Omental fat pad (tissue), 3 donors: ENCODE measurements at regions not wholly inside any gene's neighbourhood (a gene's known extent, or its start where the extent isn't known, plus 50 kb on each side); places are given as distances from the start of the nearest gene placed in this dataset.

Experiments
- ATAC-seq: fragments of 150-250 bp; one replicate; pipeline ENCODE4 v1.9.1; 2016; ENCODE audit warnings: mild to moderate bottlenecking, moderate library complexity; ENCODE audit not compliant: low FRiP score
- DNase-seq: peaks from one replicate; pipeline ENCODE4 v3.0.0-alpha.2; 2019; ENCODE audit warnings: low spot score
- TF ChIP-seq, protein P1 (sequence below), 3 donors: fragments of 450-650 bp; IDR thresholded peaks; one replicate each; pipeline ENCODE4 v1.5.1; 2016 to 2017; ENCODE audit warnings: antibody characterized with exemption in 3 of 3, mild to moderate bottlenecking in 3 of 3, moderate library complexity in 2 of 3

DNA sequence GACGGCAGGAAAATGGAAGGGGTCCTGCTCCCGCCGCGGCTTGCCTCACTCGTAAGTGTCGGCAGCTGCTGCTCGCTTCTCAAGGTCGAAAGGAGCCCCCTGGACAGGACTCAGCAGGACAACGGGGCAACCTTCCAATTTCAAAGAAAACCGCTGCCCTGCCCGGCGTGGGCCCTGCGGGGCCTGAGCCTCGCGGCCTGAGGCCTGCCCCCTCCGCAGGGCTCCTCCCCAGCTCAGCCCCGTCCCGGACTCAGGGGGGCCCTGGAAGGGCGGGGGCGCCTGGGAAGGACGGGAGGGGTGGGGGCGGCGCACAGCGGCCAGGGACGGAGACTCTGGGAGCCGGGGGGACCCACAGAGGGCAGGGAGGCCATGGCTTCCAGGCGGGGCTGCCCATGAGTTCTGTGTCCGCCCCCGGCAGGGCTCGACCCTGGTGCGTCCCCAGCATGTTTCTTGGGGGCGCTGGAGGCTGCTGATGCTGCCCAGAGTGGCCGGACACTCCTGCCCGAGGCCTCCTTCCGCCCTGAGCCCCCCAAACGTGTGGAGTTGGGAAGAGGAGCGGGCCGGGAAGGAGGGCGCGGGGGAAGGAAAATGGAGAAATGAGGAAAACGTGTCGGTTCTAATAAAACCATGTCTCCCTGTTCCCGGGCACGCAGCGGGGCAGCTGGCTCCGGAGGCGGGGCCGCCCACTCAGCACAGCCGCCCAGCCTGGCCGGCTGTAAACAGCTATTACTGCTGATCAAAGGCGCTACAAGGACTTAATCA, 114.6 kb downstream of the DLL1 start:
- TF ChIP-seq, protein P1, sequence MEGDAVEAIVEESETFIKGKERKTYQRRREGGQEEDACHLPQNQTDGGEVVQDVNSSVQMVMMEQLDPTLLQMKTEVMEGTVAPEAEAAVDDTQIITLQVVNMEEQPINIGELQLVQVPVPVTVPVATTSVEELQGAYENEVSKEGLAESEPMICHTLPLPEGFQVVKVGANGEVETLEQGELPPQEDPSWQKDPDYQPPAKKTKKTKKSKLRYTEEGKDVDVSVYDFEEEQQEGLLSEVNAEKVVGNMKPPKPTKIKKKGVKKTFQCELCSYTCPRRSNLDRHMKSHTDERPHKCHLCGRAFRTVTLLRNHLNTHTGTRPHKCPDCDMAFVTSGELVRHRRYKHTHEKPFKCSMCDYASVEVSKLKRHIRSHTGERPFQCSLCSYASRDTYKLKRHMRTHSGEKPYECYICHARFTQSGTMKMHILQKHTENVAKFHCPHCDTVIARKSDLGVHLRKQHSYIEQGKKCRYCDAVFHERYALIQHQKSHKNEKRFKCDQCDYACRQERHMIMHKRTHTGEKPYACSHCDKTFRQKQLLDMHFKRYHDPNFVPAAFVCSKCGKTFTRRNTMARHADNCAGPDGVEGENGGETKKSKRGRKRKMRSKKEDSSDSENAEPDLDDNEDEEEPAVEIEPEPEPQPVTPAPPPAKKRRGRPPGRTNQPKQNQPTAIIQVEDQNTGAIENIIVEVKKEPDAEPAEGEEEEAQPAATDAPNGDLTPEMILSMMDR (IDR thresholded peaks at IDR 0.05), result no peak
- DNase-seq, result no peak
- no peak for ATAC-seq

GRCh38 chr6:170175644-170176135, 115.2 kb downstream of the DLL1 start:
- DNase-seq (no peak), ATAC-seq (no peak)
- TF ChIP-seq, protein P1 (IDR thresholded peaks at IDR 0.05), result no peak

GRCh38 chr6:170174771-170175643, 115.9 kb downstream of the DLL1 start:
- DNase-seq (no peak), ATAC-seq (no peak)
- TF ChIP-seq, protein P1 (IDR thresholded peaks at IDR 0.05), result no peak

DNA sequence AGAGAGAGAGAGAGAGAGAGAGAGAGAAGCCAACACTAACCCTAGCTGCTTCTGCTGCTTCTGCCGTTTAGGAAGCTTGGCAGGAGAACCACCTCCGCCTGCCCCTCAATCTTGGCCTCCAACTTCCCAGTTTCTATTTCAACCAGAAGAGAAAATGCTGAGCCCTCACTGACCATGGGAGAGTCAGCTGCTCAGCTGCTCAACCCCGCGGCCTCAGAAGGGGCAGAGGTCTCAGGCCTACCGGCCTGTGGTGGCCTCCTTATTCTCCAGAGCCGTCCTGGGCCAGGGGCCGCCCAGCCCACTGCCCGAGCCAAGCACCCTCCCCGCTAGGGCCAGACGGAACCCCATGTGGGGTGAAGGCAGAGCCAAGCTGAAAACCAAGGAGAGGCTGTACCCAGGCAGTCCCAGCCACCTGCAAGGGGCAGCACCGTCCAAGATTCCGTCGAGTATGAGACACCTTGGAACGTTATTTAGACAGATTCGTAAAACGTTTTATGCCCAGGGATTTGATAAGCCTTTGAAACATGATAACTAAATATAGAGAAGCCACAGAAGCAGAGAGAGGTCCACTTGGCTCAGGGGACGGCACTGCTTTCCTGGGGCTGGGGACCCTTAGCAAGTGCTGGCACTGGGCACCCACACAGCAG, 116.6 kb downstream of the DLL1 start:
- DNase-seq (no peak), ATAC-seq (no peak)
- TF ChIP-seq, protein P1 (IDR thresholded peaks at IDR 0.05), result no peak

DNA sequence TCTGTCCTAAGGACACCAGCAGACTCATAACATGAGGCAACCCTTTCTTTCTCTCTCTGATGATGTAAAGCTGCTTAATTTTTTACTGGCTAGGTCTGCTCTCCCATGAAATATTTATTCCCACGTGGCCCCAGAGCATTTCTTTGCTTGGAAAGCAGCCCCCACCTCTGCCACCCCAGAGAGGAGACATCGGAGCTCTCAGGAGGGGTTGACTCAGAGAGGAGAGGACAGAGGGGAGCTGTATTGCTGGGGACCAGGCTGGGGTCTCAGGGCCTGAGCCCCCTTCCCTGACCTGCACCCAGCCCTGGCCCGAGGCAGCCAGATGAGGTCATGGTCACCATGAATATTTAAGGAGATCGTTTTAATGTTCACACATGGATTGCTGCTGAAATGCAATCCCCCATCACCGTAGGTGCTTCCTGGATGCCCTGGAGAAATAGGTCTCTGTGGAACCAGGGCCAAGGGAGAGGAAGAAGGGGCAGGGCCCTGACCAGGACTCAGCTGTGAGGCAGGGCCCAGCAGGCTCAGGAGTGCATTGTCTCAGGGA, 117.5 kb downstream of the DLL1 start:
- ATAC-seq (no peak), DNase-seq (no peak)
- TF ChIP-seq, protein P1 (IDR thresholded peaks at IDR 0.05), result no peak

DNA sequence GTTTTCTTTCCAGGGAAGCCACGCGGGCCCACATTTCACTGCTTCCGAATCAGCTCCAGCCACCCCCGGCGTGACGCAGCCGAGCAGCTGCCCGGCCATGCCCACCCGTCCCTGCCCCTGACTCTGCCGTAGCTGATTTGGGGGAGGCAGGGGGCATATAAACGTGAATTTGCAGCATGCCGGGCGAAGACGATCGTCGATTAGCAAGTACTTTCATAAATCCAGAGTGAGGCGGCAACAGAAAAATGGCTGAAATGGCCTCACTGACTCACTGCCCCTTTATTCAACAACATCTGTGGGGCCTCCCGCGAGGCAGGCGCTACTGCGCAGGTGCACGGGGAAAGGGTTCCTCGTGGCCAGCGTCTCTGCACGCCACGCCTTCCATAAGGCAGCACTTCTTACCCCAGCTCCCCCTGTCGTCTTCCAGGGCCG, 118.0 kb downstream of the DLL1 start:
- ATAC-seq (no peak), DNase-seq (no peak)
- TF ChIP-seq, protein P1 (IDR thresholded peaks at IDR 0.05), result no peak
